C4-2B (cell line): ENCODE measurements at regions not wholly inside any gene's neighbourhood (a gene's known extent, or its start where the extent isn't known, plus 50 kb on each side); places are given as distances from the start of the nearest gene placed in this dataset.

Experiments used
- ZFX ChIP-seq: fragments of 450-650 bp; IDR thresholded peaks from 2 replicates; pipeline ENCODE4 v1.6.1; 2017
- TF ChIP-seq, protein P1 (sequence below): fragments of 450-650 bp; conservative IDR thresholded peaks from 2 replicates; pipeline ENCODE4 v1.5.1; 2017; ENCODE audit warnings: mild to moderate bottlenecking

DNA sequence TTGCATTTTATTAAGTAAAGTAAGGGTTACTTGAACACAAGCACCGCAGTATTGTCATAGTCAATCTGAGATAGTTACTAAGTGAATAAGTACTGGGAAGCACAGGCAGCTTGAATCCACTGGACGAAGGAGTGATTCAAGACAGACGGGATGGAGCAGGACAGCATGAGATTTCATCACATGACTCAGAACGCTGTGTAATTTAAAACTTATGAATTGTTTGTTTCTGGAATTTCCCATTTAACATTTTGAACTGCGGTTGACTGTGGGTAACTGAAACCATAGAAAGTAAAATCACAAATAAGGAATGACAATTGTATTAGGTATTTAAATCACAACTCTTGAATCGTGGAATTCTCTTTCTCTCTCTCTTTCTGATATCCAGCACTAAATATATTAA lies 1630.4 kb upstream of the SEL1L start:
- TF ChIP-seq, protein P1, sequence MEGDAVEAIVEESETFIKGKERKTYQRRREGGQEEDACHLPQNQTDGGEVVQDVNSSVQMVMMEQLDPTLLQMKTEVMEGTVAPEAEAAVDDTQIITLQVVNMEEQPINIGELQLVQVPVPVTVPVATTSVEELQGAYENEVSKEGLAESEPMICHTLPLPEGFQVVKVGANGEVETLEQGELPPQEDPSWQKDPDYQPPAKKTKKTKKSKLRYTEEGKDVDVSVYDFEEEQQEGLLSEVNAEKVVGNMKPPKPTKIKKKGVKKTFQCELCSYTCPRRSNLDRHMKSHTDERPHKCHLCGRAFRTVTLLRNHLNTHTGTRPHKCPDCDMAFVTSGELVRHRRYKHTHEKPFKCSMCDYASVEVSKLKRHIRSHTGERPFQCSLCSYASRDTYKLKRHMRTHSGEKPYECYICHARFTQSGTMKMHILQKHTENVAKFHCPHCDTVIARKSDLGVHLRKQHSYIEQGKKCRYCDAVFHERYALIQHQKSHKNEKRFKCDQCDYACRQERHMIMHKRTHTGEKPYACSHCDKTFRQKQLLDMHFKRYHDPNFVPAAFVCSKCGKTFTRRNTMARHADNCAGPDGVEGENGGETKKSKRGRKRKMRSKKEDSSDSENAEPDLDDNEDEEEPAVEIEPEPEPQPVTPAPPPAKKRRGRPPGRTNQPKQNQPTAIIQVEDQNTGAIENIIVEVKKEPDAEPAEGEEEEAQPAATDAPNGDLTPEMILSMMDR, result no peak
- TF ChIP-seq ZFX, result no peak
